WI38 (cell line): ENCODE measurements at regions not wholly inside any gene's neighbourhood (a gene's known extent, or its start where the extent isn't known, plus 50 kb on each side); places are given as distances from the start of the nearest gene placed in this dataset.

Source experiments
- H3K4me3 ChIP-seq: 2 replicates; pipeline ENCODE4 v1.5.1; 2011; ENCODE audit warnings: low read depth, mild to moderate bottlenecking, control low read depth, low read length
- TF ChIP-seq, protein P1 (sequence below): IDR thresholded peaks from 2 replicates; pipeline ENCODE4 v1.5.1; 2012; ENCODE audit warnings: low read depth, mild to moderate bottlenecking, control low read depth, low read length

DNA sequence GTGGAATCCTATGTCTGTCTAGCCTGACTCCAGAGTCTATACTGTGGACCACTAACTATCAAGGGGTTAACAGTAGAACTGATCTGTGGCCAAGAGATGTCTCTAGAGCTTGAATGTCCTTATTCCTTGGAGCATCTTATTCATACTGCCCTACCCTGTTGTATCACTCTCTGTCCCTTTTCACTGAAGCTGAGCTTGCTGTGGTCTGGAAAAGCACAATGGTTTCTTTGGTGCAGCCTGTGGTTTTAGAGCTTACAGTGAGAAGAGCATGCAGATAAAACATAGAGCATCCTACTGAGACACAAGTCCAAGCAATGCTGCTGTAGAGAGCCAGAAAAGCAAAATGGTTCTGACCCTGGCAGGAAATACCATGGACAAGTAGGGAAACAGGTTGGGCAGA lies 367.0 kb upstream of the ATP2B1 start:
- TF ChIP-seq, protein P1, sequence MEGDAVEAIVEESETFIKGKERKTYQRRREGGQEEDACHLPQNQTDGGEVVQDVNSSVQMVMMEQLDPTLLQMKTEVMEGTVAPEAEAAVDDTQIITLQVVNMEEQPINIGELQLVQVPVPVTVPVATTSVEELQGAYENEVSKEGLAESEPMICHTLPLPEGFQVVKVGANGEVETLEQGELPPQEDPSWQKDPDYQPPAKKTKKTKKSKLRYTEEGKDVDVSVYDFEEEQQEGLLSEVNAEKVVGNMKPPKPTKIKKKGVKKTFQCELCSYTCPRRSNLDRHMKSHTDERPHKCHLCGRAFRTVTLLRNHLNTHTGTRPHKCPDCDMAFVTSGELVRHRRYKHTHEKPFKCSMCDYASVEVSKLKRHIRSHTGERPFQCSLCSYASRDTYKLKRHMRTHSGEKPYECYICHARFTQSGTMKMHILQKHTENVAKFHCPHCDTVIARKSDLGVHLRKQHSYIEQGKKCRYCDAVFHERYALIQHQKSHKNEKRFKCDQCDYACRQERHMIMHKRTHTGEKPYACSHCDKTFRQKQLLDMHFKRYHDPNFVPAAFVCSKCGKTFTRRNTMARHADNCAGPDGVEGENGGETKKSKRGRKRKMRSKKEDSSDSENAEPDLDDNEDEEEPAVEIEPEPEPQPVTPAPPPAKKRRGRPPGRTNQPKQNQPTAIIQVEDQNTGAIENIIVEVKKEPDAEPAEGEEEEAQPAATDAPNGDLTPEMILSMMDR, result no peak
- no peak overlapping the region for H3K4me3 ChIP-seq

GRCh38 chr12:90074086-90074485 lies 365.4 kb upstream of the ATP2B1 start:
- no peak overlapping the region for H3K4me3 ChIP-seq
- TF ChIP-seq, protein P1, result no peak

DNA sequence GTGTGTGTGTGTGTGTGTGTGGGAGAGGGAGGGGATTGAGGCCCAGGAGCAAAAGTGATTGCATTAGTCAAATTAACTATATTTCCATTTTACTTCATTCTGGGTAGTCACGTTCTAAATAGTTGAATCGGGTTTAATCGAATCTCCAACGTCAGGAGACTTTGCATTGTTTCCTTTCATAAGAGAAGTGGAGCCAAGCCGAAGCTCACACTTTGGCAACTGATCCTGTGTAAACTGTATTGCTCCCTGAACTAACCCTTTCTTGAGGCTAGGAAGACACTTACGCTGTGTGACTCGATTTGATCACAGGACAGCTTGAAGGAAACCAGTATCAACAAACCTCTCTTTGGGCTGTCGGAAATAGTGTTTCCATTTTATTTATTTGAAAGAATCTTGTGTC lies 363.4 kb upstream of the ATP2B1 start:
- TF ChIP-seq, protein P1, result no peak
- no peak overlapping the region for H3K4me3 ChIP-seq

GRCh38 chr12:90069711-90070110 lies 361.1 kb upstream of the ATP2B1 start:
- TF ChIP-seq, protein P1, result no peak
- no peak overlapping the region for H3K4me3 ChIP-seq

- TF ChIP-seq, protein P1, result no peak
Observed at GRCh38 chr12:90067791-90068190, 359.2 kb upstream of the ATP2B1 start.

DNA sequence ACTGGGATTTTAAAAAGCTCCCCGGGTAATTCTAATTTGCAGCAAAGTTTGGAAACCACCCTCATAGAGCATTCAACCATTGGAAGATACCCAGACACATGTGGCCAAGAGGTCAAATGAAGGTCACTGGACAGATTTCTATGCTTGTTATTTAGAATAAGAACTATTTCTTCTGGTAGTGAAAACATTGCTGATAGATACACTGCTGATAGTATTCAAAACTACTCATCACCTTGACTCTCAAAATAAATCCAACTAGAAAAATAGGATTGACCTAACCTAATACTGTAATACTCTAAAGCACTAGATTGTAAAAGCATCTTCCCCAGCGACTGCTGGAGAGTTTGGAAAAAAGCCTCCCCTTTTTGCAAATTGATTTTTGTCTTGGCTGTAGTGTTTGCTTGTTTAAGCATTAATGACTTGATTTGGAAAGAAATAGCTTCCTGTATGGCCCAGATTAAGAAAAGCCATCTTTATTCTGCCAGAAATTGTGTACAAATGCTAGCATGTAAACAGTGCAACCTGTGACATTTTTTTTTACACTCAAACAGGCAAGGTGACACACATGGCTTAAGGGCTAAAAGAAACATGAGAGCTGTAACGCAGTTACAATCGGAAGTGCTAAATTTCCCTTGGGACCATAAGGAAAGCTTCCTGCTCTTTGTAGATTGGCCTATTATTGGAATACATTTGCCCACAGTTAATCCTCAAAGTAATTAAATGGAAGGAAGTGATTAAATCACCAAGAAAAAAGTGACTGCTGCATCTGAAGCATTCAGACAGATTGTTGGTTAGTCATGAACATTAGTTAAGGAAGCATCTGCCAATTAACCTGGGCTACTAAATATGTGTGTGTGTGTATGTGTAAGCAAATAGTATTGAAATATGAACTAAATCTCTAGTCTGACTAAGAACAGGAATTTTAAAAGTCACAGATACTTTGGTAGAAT lies 356.5 kb upstream of the ATP2B1 start:
- no peak overlapping the region for H3K4me3 ChIP-seq
- TF ChIP-seq, protein P1, result no peak

More at GRCh38 chr12:90067791-90068190, 359.2 kb upstream of the ATP2B1 start:
- H3K4me3 ChIP-seq, result no peak overlapping the region

- H3K4me3 ChIP-seq, result no peak overlapping the region
- TF ChIP-seq, protein P1, result no peak
Observed at GRCh38 chr12:90062799-90063198, 354.2 kb upstream of the ATP2B1 start.
